ENCODE measurements at regions not wholly inside any gene's neighbourhood (a gene's known extent, or its start where the extent isn't known, plus 50 kb on each side); places are given as distances from the start of the nearest gene placed in this dataset.

DNA sequence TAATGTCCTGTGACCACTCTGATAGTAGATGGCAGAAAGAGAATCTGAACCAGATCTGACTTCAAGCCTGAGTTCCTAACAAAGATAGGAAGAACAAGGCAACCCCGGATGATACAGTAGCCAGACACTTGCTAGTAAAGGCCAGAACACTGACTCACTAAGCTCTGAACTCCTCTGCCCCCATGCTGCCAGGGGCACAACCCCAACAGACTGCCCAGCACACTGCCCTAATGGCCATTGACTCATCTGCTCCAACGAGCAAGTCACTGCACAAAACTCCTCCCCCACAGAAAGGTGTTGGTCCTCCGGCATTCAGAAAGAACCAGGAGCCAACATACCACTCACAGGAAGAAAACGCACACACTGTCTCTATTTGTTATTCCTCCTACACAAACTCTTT, 179.6 kb upstream of the NUDT4 start:
- no peak overlapping the region for H3K4me3 ChIP-seq
- DNase-seq (no peak), ATAC-seq (no peak)
- intact Hi-C loops (cut with DNase I): no loop called here
- H3K9me3 ChIP-seq: no peaks in the 10 kb centered on the region
- no peaks in the 10 kb centered on the region for H3K36me3 ChIP-seq
- H3K4me1 ChIP-seq: no peaks in the 10 kb centered on the region
- H3K27ac ChIP-seq: no peak overlapping the region
- no peaks in the 10 kb centered on the region for H3K27me3 ChIP-seq
- TF ChIP-seq, protein P1, sequence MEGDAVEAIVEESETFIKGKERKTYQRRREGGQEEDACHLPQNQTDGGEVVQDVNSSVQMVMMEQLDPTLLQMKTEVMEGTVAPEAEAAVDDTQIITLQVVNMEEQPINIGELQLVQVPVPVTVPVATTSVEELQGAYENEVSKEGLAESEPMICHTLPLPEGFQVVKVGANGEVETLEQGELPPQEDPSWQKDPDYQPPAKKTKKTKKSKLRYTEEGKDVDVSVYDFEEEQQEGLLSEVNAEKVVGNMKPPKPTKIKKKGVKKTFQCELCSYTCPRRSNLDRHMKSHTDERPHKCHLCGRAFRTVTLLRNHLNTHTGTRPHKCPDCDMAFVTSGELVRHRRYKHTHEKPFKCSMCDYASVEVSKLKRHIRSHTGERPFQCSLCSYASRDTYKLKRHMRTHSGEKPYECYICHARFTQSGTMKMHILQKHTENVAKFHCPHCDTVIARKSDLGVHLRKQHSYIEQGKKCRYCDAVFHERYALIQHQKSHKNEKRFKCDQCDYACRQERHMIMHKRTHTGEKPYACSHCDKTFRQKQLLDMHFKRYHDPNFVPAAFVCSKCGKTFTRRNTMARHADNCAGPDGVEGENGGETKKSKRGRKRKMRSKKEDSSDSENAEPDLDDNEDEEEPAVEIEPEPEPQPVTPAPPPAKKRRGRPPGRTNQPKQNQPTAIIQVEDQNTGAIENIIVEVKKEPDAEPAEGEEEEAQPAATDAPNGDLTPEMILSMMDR (IDR thresholded peaks at IDR 0.05): no peak

DNA sequence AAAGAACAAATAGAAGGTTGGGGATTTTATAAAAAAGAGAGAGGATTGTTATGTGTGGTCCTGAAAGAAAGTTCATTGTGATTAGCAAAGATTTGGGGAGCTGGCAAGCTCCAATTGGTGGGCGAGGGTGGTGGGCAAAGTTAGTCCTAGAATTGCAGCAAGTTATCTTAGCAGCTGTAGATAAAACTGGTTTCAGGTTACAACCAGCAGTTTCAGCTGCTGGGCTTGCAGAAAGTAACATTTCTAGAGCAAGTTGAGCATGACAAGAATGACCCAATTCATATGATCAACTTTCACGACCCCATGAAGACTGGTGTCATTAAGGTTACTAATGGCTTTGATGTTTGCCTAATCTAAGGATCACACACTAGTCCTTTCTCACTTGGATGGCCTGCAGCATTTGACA, 177.9 kb upstream of the NUDT4 start:
- intact Hi-C loops (cut with DNase I): no loop called here

DNA sequence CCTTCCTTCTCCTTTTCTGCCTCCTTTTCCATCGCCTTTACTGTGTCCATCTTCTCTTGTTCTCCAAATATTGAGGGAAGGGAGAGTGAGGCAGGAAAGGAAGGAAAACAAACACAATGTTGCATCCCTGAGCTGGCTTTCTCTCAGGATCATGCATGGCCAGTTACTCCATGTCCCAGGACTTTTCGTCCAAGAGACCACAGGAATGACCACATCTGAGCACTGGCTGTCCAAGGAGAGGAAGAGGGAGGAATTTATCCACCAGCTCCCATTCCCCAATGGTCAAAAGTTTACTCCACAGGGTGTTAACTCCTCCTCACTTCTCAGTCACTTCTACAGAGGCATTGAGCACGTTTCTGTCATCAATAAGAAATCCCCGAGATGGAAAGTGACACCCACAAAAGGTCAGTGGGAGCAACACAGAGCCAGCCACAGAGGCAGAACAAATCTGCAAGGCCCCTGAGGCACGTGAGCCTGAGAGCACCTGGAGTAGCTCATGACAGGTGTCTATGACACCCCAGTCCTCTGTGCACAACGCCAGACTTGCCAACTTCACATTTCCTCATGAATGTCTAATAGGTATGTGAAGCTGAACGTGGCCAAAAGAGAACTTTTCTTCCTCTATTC, 177.3 kb upstream of the NUDT4 start:
- no peak for ATAC-seq

More for the DNA sequence above, 177.9 kb upstream of the NUDT4 start:
- Histone ChIP-seq H3K4me1 (no peaks in the 10 kb centered on the region), H3K9me3 (no peaks in the 10 kb centered on the region), H3K27ac (no peak overlapping the region), H3K36me3 (no peaks in the 10 kb centered on the region), H3K4me3 (no peak overlapping the region), H3K27me3 (no peaks in the 10 kb centered on the region)
- TF ChIP-seq, protein P1 (IDR thresholded peaks at IDR 0.05): no peak
- ATAC-seq (no peak), DNase-seq (no peak)

DNA sequence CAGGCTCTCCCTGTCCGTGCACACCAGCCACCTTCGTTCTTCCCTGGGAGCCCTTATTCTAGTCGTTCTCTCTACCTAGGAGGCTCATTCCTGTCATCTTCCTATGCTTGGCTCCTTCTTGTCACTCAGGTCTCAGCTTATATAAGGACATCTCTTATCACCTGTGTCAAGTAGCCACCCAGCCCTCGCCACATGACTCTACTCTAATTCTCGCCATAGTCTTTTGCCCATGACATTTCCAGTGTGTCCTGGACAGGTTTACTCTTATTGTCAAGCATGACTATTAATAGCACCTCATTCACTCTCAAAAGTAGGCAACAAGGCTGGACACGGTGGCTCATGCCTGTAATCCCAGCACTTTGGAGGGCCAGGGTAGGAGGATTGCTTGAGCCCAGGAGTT, 175.7 kb upstream of the NUDT4 start:
- no peak overlapping the region for H3K4me3 ChIP-seq
- no peaks in the 10 kb centered on the region for H3K4me1 ChIP-seq
- no peak for DNase-seq
- no peak for ATAC-seq
- no peaks in the 10 kb centered on the region for H3K36me3 ChIP-seq
- intact Hi-C loops (cut with DNase I): no loop called here
- TF ChIP-seq, protein P1 (IDR thresholded peaks at IDR 0.05): no peak
- H3K27ac ChIP-seq: no peak overlapping the region
- H3K9me3 ChIP-seq: no peaks in the 10 kb centered on the region
- no peaks in the 10 kb centered on the region for H3K27me3 ChIP-seq

More for the DNA sequence above, 177.3 kb upstream of the NUDT4 start:
- H3K9me3 ChIP-seq: no peaks in the 10 kb centered on the region
- no peak overlapping the region for H3K27ac ChIP-seq
- H3K4me1 ChIP-seq: no peaks in the 10 kb centered on the region
- no peak for DNase-seq
- no peak overlapping the region for H3K4me3 ChIP-seq
- H3K27me3 ChIP-seq: no peaks in the 10 kb centered on the region
- TF ChIP-seq, protein P1 (IDR thresholded peaks at IDR 0.05): no peak
- no peaks in the 10 kb centered on the region for H3K36me3 ChIP-seq
- intact Hi-C loops (cut with DNase I): no loop called here

DNA sequence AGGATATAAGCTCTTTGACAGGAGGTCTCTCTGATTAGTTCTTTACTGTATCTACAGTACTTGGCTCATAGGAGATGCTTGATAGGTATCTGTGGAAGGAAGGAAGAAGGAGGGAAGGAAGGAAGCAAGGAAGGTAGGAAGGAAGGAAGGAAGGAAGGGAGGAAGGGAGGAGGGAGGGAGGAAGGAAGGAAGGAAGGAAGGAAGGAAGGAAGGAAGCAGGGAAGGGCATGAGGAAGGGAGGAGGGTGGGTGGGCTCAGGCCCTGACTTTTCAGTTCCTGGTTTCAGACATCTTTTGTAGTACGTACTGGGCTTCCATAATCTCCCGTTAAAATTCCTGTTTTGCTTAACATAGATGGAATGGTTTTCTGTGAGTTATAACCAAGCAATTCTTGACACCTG, 175.0 kb upstream of the NUDT4 start:
- Histone ChIP-seq H3K4me3 (no peak overlapping the region), H3K4me1 (no peaks in the 10 kb centered on the region), H3K27me3 (no peaks in the 10 kb centered on the region), H3K36me3 (no peaks in the 10 kb centered on the region), H3K27ac (no peak overlapping the region), H3K9me3 (no peaks in the 10 kb centered on the region)
- TF ChIP-seq, protein P1 (IDR thresholded peaks at IDR 0.05): no peak
- ATAC-seq (no peak), DNase-seq (no peak)
- intact Hi-C loops (cut with DNase I): no loop called here

DNA sequence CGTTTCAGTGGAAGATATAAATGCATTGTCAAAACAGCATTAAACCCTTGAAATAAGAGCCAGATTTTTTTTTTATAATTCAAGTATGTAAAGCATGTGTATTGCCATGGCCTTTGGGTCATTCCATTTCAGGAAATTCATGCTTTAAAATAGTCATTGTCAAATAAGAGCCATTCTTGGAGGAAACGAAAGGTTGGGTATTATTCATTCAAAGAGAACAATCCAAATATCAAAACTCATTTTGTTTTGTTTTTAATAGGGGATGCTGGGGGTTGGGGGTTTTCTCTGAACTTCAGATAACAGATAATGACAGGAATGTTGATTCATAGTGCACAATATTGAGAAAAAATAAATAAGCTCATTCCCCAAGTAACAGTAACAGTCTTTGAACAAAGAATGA, 174.4 kb upstream of the NUDT4 start:
- ATAC-seq: no peak

More for the DNA sequence above, 174.4 kb upstream of the NUDT4 start:
- H3K9me3 ChIP-seq: no peaks in the 10 kb centered on the region
- no peaks in the 10 kb centered on the region for H3K4me1 ChIP-seq
- intact Hi-C loops (cut with DNase I): no loop called here
- TF ChIP-seq, protein P1 (IDR thresholded peaks at IDR 0.05): no peak
- H3K36me3 ChIP-seq: no peaks in the 10 kb centered on the region
- no peak for DNase-seq
- H3K27ac ChIP-seq: no peak overlapping the region
- no peak overlapping the region for H3K4me3 ChIP-seq
- H3K27me3 ChIP-seq: no peaks in the 10 kb centered on the region

Measured in upper lobe of right lung (tissue), 1 donor.